GM12878 (cell line): ENCODE measurements at regions not wholly inside any gene's neighbourhood (a gene's known extent, or its start where the extent isn't known, plus 50 kb on each side); places are given as distances from the start of the nearest gene placed in this dataset.

ENCODE experiments used
- ATAC-seq: fragments of 200-7000 bp; cut with Tn5 transposase; 3 replicates; pipeline ENCODE4 v1.9.1; 2020; ENCODE audit warnings: mild to moderate bottlenecking, moderate library complexity
- BruUV-seq: library from RNA; stranded (reverse); fragments of 400-500 nt; replicated peaks from 2 replicates; lab custom pipeline; 2021; lab: Mats Ljungman, UMichigan
- CTCF ChIA-PET: fragments of 300-600 bp; sonication (Branson Sonifier 250); formaldehyde crosslinking; extraction: SDS; loops from one replicate; lab custom pipeline; 2021; ENCODE audit warnings: inconsistent platforms; lab: Yijun Ruan, JAX
- POLR2A ChIA-PET: fragments of 350-600 bp; formaldehyde crosslinking; extraction: SDS; loops from one replicate; lab custom pipeline; 2021; ENCODE audit warnings: inconsistent platforms; lab: Charles Lee
- RAD21 ChIA-PET: fragments of 300-600 bp; sonication (Branson Sonifier 250); formaldehyde crosslinking; loops from one replicate; lab custom pipeline; 2023; ENCODE audit warnings: antibody characterized with exemption; ENCODE audit not compliant: unreplicated experiment; lab: Charles Lee
- SMC1A ChIA-PET: fragments of 300-600 bp; sonication (Branson Sonifier 250); formaldehyde crosslinking; loops from one replicate; lab custom pipeline; 2023; ENCODE audit not compliant: unreplicated experiment, uncharacterized antibody; lab: Charles Lee
- DNase-seq: peaks from one replicate; pipeline ENCODE4 v3.0.0-alpha.2; 2011; ENCODE audit warnings: low read depth, low spot score
- FAIRE-seq: peaks from 3 replicates; lab custom pipeline; 2011; peaks lifted over from hg19 to GRCh38; lab: Jason Lieb, UNC
- H2AFZ ChIP-seq: 2 replicates; pipeline ENCODE4 v1.6.0; 2011; ENCODE audit warnings: low read depth, low read length, control low read depth; ENCODE audit not compliant: control insufficient read depth
- H3K27ac ChIP-seq: 2 replicates; pipeline ENCODE4 v1.5.1; 2011; ENCODE audit warnings: control low read depth; ENCODE audit not compliant: control insufficient read depth, insufficient read depth
- H3K27me3 ChIP-seq, 2 experiments: replicated peaks in 1 of 2; 2 replicates each; pipeline versions ENCODE4 v1.6.0 to v1.6.1; 2011; ENCODE audit warnings: low read length in 1 of 2; ENCODE audit not compliant: control insufficient read depth in 2 of 2, insufficient read depth in 2 of 2
- H3K36me3 ChIP-seq, 2 experiments: 2 replicates each; pipeline ENCODE4 v1.5.1; 2011; ENCODE audit warnings: low read length in 1 of 2; ENCODE audit not compliant: control insufficient read depth in 2 of 2, insufficient read depth in 2 of 2
- H3K4me1 ChIP-seq: 2 replicates; pipeline ENCODE4 v1.6.1; 2011; ENCODE audit warnings: mild to moderate bottlenecking, low read length, moderate library complexity, mixed read lengths; ENCODE audit not compliant: control insufficient read depth, insufficient read depth
- H3K4me2 ChIP-seq: 2 replicates; pipeline ENCODE4 v1.6.0; 2011; ENCODE audit warnings: control low read depth; ENCODE audit not compliant: control insufficient read depth, insufficient read depth
- H3K4me3 ChIP-seq: fragments of 200-600 bp; sonication (generic); 2 replicates; pipeline ENCODE4 v1.5.1; 2016
- H3K79me2 ChIP-seq: 2 replicates; pipeline ENCODE4 v1.6.0; 2011; ENCODE audit warnings: low read length; ENCODE audit not compliant: control insufficient read depth, insufficient read depth
- H3K9ac ChIP-seq: 2 replicates; pipeline ENCODE4 v1.8.0; 2011; ENCODE audit warnings: low read length, control low read depth, mixed read lengths; ENCODE audit not compliant: control insufficient read depth, insufficient read depth
- H3K9me3 ChIP-seq: replicated peaks from 3 replicates; pipeline ENCODE4 v1.5.1; 2011; ENCODE audit warnings: mild to moderate bottlenecking, low read length; ENCODE audit not compliant: control insufficient read depth, insufficient read depth
- H4K20me1 ChIP-seq: 2 replicates; pipeline ENCODE4 v1.6.0; 2011; ENCODE audit not compliant: control insufficient read depth, insufficient read depth
- DPF2 ChIP-seq: fragments of 450-650 bp; IDR thresholded peaks from 2 replicates; pipeline ENCODE4 v1.6.1; 2017; ENCODE audit warnings: mild to moderate bottlenecking
- IKZF1 ChIP-seq: fragments of 450-650 bp; conservative IDR thresholded peaks from 2 replicates; pipeline ENCODE4 v1.6.1; 2017; ENCODE audit warnings: antibody characterized with exemption, mild to moderate bottlenecking
- IKZF2 ChIP-seq, 2 experiments: fragments of 450-650 bp; IDR thresholded peaks; 2 replicates each; pipeline ENCODE4 v1.6.1; 2017; ENCODE audit warnings: mild to moderate bottlenecking in 2 of 2, moderate library complexity in 2 of 2
- IRF4 ChIP-seq: IDR thresholded peaks from 2 replicates; pipeline ENCODE4 v1.6.1; 2011; ENCODE audit warnings: low read depth, low read length
- IRF5 ChIP-seq: fragments of 450-650 bp; IDR thresholded peaks from 2 replicates; pipeline ENCODE4 v1.6.1; 2017; ENCODE audit warnings: borderline replicate concordance
- JUND ChIP-seq: IDR thresholded peaks from 2 replicates; pipeline ENCODE4 v1.6.1; 2012; ENCODE audit warnings: low read depth, mild to moderate bottlenecking, low read length, improper control_type of control experiment, moderate library complexity
- PML ChIP-seq: IDR thresholded peaks from 2 replicates; pipeline ENCODE4 v1.6.1; 2012; ENCODE audit warnings: low read length, inconsistent platforms
- PRDM15 ChIP-seq: fragments of 450-650 bp; formaldehyde crosslinking; IDR thresholded peaks from 2 replicates; pipeline ENCODE4 v1.4.0; 2020; ENCODE audit warnings: mild to moderate bottlenecking, moderate library complexity
- RB1 ChIP-seq: fragments of 450-650 bp; formaldehyde crosslinking; IDR thresholded peaks from 2 replicates; pipeline ENCODE4 v1.6.1; 2017; ENCODE audit warnings: mild to moderate bottlenecking, borderline replicate concordance
- SIN3A ChIP-seq: IDR thresholded peaks from 2 replicates; pipeline ENCODE4 v1.6.1; 2012; ENCODE audit warnings: low read depth, low read length, improper control_type of control experiment
- TAF1 ChIP-seq: IDR thresholded peaks from 2 replicates; pipeline ENCODE4 v1.6.1; 2011; ENCODE audit warnings: mild to moderate bottlenecking, low read depth, low read length, borderline replicate concordance
- TCF7 ChIP-seq: IDR thresholded peaks from 2 replicates; pipeline ENCODE4 v1.6.1; 2014; ENCODE audit warnings: antibody characterized with exemption, borderline replicate concordance
- WRNIP1 ChIP-seq: IDR thresholded peaks from 2 replicates; pipeline ENCODE4 v1.6.1; 2011; ENCODE audit warnings: low read depth, low read length, improper control_type of control experiment, borderline replicate concordance
- YBX1 ChIP-seq: fragments of 450-650 bp; IDR thresholded peaks from 2 replicates; pipeline ENCODE4 v1.6.1; 2016; ENCODE audit warnings: antibody characterized with exemption
- ZNF207 ChIP-seq: fragments of 450-650 bp; IDR thresholded peaks from 2 replicates; pipeline ENCODE4 v1.6.1; 2014; ENCODE audit warnings: antibody characterized with exemption, mild to moderate bottlenecking, borderline replicate concordance
- ZNF217 ChIP-seq: fragments of 450-650 bp; IDR thresholded peaks from 2 replicates; pipeline ENCODE4 v1.6.1; 2017; ENCODE audit warnings: antibody characterized with exemption, mild to moderate bottlenecking
- WGBS: methylation state at CpG from one replicate; pipeline ENCODE4 v1.1.6; 2016; ENCODE audit warnings: low lambda C conversion rate; ENCODE audit not compliant: insufficient replicate concordance, insufficient coverage; ENCODE audit errors: missing lambda C conversion rate; 5-methylcytosine and 5-hydroxymethylcytosine counted together
- in situ Hi-C: fragments of 300-500 bp; cut with MboI; formaldehyde crosslinking; loops from 9 replicates; pipeline ENCODE4 v1.14.3; 2018; ENCODE audit warnings: mixed read lengths
- intact Hi-C: fragments of 100-400 bp; cut with micrococcal nuclease; formaldehyde crosslinking; loops from one replicate; pipeline ENCODE4 v1.14.2; 2022; ENCODE audit not compliant: unreplicated experiment

GRCh38 chr6:113077794-113078193 lies 730.7 kb downstream of the RFPL4B start:
- H3K4me2 ChIP-seq, result no peak overlapping the region
- H3K9ac ChIP-seq, result no peak overlapping the region
- WGBS, result 4% methylated on average over 2 of the region's 2 CpGs
- H3K27ac ChIP-seq, result no peak overlapping the region
- H4K20me1 ChIP-seq, result no peaks in the 10 kb centered on the region
- ChIA-PET CTCF (no interaction called here), POLR2A (interaction anchor here (0.7 kb wide), 1 partner anchor 148 kb away, joined by 8 read pairs; no protein-coding TSS in a partner anchor)
- H3K36me3 ChIP-seq, result no peaks in the 10 kb centered on the region
- no peak for DNase-seq
- no peak for TF ChIP-seq IKZF2 (IDR thresholded peaks at IDR 0.05)
- no peak for TF ChIP-seq ZNF217
- TF ChIP-seq DPF2, result no peak
- TF ChIP-seq TAF1, result no peak
- TF ChIP-seq, all 136 proteins: peak for 0
- no peaks in the 10 kb centered on the region for H3K79me2 ChIP-seq
- intact Hi-C loops (no loop called here), in situ Hi-C loops (no loop called here)
- no peaks in the 10 kb centered on the region; a peak in 2 of 4 replicates for H3K27me3 ChIP-seq
- ChIA-PET RAD21 (no interaction called here), SMC1A (interaction anchor here (0.6 kb wide), 1 partner anchor 12 kb away, joined by 3 read pairs; no protein-coding TSS in a partner anchor)
- no peaks in the 10 kb centered on the region for H3K4me1 ChIP-seq
- no peaks in the 10 kb centered on the region for H3K9me3 ChIP-seq
- no peak for FAIRE-seq
- H2AFZ ChIP-seq, result no peak overlapping the region
- no peak for ATAC-seq
- BruUV-seq, result no TSS peak
- no peak overlapping the region for H3K4me3 ChIP-seq

- no peaks in the 10 kb centered on the region for H3K79me2 ChIP-seq
- H4K20me1 ChIP-seq, result no peaks in the 10 kb centered on the region
- in situ Hi-C loops, result no loop called here
- no peak overlapping the region for H2AFZ ChIP-seq
- ATAC-seq (no peak), DNase-seq (no peak), FAIRE-seq (no peak)
- H3K27me3 ChIP-seq, result no peaks in the 10 kb centered on the region; a peak in 2 of 4 replicates
- H3K4me1 ChIP-seq, result no peaks in the 10 kb centered on the region
- no peak overlapping the region for H3K27ac ChIP-seq
- 0% methylated on average over 4 of the region's 4 CpGs for WGBS
- TF ChIP-seq IRF5 (no peak), RB1 (no peak), TCF7 (no peak), SIN3A (no peak), ZNF207 (no peak), IRF4 (no peak), IKZF1 (no peak), YBX1 (no peak), PRDM15 (CRISPR knock-in tag) (no peak), JUND (no peak), PML (no peak), WRNIP1 (no peak)
- POLR2A ChIA-PET, result no interaction called here
- no peak overlapping the region for H3K9ac ChIP-seq
- BruUV-seq, result no TSS peak
- intact Hi-C loops, result no loop called here
- H3K9me3 ChIP-seq, result no peaks in the 10 kb centered on the region
- RAD21 ChIA-PET, result no interaction called here
- no peaks in the 10 kb centered on the region for H3K36me3 ChIP-seq
- H3K4me3 ChIP-seq, result no peak overlapping the region
- H3K4me2 ChIP-seq, result no peak overlapping the region
- CTCF ChIA-PET, result no interaction called here
- SMC1A ChIA-PET, result no interaction called here
Measured at GRCh38 chr6:113078791-113079190, 731.7 kb downstream of the RFPL4B start.
